ENCODE measurements at regions not wholly inside any gene's neighbourhood (a gene's known extent, or its start where the extent isn't known, plus 50 kb on each side); places are given as distances from the start of the nearest gene placed in this dataset.
A peak's percentile ranks its signal among the peaks of the same experiment; 100 is the strongest.
"Not testable (repeated sequence)": the region's sequence is repeated elsewhere in the genome, so short reads cannot be mapped to it uniquely, and the experiment has no call there.

DNA sequence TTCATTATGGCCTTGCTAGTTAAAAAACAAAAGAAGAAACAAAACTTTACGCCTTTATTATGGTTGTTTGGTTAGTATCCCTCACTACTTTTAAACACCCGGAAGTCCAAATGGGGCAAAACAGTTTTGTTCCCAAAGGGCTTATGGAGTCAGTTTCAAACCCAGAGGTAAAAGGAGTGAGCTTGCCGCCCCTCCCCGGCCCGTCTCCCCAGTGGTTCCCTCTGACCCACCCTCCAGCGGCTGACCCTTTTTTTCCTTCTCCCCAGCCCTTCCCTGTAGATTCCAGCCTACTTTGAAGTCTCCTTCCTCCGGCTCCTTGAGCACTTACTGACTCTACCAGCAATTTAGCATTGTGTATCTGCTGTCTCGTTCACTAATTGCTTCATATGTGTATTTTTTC is 209.2 kb downstream of the ICOS start:
- no peak for DNase-seq

DNA sequence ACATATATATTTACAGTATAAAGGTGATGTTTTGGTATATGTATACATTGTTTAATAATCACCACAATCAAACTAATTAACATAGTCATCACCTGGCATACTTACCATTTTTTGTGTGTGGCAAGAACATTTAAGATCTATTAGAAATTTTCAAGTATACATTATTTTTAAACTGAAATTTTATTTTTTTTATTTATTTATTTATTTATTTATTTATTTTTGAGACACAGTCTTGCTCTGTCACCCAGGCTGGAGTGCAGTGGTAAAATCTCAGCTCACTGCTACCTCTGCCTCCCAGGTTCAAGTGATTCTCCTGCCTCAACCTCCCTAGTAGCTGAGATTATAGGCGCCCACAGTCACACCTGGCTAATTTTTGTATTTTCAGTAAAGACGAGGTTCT is 210.5 kb downstream of the ICOS start:
- DNase-seq, result not testable (repeated sequence)

DNA sequence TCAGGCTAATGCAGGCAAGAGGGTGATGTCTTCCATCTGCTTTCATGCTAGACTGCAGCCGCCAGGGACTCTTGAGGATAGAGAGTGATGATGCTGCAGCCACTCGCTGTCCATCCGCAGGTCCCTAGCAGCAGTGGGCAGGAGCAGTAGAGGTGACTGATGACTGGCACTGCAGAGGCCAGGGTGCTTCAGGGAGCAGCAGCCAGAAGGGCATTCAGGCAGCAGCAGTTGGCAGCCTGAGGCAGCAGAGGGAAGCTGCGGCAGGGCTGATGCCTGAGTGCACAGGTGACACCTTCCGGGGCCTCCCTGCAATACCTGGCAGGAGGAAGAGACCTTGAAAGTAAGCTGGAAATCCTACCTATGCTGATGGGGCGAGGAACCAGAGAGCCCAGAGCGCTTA is 214.2 kb downstream of the ICOS start:
- no peak for DNase-seq

DNA sequence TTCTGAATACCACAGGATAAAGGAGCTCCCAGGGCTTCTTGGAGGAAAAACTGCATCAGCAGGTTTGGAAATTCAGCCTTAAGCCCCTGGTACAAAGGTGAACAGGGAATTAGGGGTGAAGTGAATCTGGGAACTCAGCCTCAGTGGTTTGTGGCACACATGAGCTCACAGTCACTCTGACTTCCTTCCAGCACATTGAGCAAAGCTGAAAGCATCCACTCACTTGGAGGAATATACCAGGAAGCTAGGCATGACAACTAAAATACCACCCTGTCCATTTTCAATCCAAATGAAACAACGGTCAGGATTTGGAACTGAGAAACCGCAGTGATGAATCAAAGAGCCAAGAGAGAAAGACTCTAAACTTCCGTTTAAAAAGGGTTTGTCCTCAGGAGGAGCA is 216.1 kb downstream of the ICOS start:
- DNase-seq, result no peak

DNA sequence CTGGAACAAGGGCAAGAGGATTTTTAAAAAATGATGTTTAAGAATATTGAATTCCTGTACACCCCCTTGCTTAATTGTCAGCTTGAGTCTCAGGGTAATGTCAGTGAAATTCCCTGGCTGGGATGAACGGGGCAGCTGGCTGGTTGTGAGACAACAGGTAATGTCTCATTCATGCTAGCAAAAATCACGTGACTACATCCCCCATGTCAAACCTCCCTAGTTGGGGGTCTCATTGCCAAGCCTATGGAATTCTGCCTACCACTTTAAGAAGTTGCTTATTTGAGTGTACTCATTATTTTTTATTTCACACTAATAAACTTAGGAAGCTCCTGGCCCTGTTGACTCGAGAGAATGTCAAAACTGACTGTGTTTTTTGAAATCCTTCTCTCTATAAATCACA is 218.3 kb downstream of the ICOS start:
- DNase-seq, result no peak

DNA sequence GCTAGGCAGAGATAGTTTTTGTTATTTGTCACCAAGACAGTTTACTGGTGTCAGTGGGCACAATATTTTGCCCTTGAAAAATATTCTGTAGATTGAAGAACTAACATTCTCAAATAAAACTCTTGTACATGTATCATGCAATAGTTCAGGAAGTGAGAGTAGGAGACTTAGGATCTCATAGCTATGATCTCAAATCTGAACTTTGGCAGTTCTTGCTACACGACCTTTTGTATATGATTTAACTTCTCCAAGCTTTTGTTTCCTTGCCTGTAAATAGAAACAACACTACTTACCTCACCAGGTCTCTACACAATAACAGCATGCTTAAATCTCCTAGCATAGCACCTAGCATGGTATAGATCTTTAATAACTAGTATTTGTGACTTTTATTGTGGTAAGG is 219.9 kb downstream of the ICOS start:
- DNase-seq, result no peak

DNA sequence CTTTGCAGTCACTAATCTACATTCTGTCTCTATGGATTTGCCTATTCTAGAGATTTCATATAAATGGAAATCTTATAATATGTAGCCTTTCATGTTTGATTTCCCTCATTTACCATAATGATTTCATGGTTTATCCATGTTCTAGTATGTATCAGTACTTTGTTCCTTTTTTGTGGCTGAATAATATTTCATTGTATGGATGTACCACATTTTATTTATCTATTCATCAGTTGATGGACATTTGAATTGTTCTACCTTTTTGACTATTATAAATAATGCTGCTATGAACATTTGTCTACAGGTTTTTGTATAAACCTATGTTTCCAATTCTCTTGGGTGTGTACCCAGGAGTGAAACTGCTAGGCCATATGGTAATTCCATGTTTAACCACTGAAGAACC is 221.1 kb downstream of the ICOS start:
- DNase-seq, result no peak

DNA sequence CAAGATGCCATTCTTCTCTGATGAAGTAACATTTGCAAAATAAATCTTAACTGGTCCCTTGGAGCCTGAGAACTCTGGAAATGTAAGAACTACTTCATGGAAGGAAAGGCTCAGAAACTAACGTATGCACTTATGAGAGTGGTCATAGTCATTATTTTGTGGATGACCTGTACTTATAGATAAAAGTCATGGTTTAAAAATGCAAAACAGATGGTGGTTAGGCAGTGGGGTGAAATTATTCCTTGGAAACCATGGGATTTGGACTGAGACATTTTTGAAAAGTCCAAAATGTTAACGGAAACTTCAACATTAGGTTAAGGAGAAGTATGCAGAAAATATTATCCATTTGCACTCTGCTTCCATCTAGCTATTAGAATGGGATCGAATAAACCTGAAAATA is 223.0 kb downstream of the ICOS start:
- DNase-seq, result no peak

DNA sequence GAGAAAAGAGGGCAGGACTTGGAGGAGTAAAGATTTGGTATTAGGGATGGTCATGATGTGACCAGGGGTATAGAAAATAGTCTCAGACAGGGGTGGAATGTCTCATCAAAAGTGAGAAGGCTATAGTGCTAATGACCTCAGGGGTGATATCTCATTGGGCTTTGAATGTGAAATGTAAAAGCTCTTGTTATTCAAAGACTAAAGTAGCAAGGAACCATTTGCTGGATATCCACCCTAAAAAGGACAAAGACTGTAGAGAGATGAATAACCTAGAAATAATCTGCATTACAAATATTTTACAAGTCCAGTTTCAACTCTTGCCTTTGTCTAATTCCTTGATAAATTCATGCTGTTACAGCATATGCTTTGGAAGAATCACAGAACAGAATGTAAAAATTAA is 224.4 kb downstream of the ICOS start:
- DNase-seq, result no peak

DNA sequence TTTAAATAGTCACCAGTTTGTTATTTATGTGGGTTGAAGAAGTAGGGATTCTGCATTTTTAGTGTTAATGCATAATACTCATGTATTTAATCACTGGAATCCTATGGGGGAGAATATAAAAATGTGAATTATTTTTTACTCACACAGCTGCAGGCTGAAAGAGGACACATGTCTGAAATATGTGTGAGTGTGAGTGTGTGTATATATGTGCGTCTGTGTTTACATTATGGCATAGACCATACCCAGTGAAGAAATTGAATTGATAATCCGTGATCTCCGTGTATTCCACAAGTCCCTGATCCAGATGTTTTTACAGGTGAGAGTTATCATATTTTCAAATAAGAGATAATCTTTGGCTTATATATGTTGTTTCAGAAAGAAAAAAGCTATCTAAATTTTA is 225.3 kb downstream of the ICOS start:
- no peak for DNase-seq

DNA sequence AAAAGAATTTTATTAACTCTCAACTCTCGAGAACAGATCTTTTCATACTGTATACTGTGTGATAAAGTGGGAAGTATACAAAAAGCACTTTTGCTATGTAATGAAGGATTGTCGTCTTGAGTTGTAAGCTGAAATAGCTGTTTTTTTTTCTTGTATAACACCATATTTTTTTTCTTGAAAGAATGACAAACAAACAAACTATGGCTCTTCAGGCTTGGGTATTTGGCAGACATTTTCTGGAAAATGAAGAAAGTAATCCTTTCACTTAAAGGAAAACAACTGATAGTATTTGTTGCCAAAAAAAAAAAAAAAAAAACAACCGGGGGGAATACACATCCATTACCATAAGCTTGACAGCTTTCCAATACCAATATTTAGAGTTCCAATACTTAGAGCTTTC is 230.4 kb downstream of the ICOS start:
- no peak for DNase-seq

DNA sequence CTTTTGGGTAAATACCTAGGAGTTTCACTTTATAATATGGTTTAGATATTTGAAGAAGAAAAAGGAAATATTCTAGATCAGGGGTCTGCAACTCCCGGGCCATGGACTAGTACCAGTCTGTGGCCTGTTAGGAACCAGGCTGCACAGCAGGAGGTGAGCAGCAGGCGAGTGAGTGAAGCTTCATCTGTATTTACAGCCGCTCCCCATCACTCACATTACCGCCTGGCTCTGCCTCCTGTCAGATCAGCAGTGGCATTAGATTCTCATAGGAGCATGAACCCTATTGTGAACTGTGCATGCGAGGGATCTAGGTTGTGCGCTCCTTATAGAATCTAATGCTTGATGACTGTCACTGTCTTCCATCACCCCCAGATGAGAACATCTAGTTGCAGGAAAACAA is 231.1 kb downstream of the ICOS start:
- not testable (repeated sequence) for DNase-seq

DNA sequence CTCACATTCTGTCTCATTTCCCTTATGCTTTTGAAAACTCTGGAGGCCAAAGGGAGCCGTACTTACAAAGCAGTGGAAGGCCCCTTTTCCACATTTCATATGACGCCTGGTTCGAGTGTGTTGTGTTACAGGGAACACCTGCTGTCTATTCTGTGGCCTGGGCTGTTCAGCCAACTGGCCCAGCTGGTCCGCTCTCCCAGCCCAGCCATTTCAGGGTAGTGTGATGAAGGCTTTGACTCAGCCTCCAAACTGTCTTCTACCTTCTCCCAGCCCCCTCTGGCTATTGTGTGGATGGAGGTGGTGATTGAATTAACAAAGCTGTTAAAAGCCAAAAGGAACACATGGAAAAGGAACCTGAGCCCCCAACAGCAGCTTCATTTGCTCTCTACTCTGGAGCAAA is 233.8 kb downstream of the ICOS start:
- DNase-seq, result no peak

DNA sequence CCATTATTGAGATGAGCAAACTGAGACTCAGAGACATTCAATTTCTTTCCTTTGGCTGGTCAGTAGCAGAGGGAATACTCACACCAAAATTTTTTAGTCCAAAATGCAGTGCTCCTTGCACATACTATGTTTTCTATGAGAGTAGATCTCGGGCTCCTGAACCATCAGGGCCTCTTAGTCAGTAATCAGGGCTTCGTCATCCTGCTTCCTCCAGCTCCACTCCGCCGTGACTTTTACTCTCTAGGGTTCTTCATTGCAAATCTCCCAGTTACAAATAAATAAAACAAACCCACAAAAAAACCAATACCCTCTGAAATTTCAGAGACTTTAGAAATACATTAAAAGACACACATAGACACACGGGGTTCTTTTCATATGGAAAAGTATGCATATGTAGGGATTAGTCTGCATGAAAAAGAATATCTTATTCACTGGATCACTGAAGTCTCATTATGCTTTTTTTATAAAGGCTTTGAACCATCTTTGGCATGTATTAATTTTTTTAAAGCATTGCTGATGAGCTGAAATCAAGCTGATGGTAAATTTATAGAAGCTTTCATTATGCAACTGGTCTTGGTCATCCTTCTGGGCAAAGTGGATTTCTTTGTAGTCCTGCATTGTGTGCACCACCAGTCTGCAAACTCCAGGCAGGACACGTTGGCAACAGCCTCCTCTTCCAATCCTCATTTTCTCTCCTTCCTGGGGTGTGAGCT is 235.0 kb downstream of the ICOS start:
- no peak for DNase-seq

DNA sequence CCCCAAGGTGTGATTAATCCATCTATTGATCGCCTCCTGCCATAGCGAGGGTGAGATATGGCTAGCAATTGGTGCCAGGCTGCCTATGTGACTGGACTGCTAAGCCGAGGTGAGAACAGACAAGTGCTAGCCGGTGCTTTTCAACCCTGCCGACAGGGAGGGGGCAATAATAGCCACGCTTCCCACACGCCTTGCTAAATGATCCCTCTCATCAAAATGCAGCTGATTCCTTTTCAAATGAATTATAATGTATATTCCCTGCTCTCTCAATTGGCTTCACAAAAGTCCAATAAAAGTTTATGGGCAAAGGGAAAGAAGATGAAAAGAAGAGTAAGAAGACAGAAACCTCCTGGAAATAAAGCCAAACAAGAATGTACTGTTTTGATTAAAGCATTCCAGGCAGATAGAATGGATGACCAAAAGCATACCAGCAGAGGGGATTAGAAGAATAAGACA is 235.6 kb downstream of the ICOS start:
- no peak for DNase-seq

DNA sequence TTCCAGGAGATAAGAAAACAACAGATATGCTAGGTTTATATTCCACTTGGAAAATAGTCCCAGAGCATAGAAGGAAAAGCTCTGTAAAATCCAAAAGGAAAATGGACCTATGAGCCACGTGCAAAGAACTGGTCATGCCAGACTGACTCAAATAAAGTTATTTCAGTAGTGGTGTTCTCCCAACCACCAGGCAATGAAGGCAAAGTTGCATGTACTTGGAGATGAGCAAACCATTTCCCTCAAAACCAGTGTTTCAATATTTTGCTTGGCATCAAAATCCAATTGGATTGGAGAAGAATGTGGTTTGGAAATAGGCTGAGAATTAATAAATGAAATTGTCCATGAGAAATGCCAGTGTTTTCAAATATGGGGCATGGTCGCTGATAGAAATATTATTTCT is 237.5 kb downstream of the ICOS start:
- DNase-seq, result no peak

DNA sequence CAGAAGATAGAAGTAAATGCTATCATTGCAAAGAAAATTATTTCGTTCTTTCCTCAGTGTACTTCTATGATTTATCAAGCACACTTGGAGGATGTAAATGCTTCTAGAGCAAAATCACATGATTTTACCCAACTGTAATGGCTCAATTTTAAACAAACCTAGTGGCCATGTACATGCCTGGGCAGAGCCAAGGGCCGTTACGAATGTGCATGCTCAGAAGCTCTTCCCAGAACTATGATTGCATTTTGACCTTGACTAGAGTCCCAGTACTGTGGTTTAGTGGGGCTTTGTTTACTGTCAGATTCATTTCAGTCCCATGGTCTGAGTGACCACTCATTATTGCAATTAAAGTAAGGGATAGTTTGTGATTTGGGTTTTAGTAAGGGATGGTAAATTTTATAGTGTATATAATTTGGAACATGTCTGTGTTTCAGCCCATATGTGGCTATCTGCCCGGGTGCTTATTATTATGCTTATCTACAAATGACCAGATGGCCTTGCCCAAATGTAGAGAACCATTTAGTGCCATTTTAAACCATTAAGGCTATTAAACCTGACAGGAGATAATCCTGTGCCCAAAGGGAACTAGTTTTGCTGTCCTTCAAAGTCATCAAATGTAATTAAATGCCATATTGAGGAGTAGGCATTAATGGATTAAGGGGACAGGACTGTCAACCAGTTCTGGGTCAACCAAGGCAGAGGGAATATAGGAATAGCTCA is 239.1 kb downstream of the ICOS start:
- DNase-seq, result no peak

DNA sequence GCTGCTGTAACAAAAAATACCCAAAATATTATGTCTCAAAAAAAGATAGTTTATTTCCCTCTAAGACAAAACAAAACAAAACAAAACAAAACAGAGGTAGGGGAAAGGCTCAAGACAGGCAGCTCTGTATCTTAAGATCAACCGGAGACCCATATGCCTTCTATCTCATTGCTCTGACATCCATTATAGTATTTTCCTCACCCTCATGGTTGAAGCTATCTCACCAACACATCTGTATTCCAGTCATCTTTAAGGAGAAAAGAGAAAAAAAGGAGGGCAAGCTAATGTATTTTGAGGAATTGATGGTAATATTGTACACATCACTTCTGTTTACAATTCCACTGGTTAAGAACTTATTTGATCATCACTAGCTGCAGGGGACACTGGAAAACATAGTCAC is 239.7 kb downstream of the ICOS start:
- DNase-seq, result no peak

DNA sequence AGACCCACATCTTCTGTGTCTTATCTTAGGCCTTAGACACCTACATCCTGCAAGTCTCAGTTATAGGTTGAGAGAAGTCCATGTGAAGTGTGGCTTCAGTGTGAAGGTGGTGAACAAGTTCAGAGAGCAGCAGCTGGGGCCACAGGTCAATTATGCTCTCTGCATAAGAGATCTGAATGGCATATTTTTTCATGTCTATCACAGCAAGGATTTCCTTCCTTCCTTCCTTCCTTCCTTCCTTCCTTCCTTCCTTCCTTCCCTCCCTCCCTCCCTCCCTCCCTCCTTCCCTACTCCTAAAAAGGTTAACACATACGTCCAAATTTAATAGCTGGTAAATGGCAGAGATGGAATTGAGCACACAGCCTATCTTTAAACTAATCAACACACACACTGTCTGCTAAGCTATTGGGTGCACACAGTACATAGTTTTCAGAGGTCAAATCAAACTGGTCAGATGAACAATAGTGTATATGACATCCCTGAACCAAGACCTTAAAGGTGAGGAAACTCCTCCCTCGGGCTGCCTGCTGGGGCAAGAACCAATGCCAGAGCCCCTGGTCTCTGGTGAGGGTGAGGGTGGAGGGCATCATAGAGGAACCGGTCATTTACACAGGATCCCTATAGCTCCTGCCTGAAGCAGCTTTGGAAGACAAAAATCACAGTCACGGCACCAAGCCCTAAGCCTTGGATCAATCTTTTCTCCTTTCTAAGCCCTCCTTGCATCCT is 240.9 kb downstream of the ICOS start:
- no peak for DNase-seq

DNA sequence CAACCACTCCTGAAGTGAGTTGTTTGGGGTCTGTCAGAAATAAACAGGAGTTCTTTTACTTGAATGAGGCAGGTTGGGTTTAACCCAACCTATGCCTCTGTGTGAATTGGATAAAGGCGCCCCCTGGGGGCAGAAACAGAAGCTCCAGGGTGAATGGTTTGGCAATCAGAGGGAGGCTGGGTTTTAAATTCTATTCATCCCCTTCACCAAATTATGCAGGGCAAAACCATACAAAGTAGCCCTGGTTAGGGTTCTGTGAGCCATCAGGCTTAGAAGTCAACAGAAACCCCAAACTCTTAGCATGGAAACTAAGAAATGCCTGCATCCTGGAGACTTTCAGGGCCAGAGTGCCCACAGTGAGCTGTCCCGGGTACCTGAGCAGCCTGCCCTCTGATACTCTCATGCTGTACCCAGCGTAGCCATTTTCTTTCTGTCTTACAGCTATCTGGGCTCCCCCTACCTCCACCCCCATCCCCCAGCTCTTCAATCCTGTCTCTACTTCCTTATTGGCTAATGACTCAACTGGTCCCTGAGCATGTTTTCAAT is 241.5 kb downstream of the ICOS start:
- peak; percentile 54 for DNase-seq

DNA sequence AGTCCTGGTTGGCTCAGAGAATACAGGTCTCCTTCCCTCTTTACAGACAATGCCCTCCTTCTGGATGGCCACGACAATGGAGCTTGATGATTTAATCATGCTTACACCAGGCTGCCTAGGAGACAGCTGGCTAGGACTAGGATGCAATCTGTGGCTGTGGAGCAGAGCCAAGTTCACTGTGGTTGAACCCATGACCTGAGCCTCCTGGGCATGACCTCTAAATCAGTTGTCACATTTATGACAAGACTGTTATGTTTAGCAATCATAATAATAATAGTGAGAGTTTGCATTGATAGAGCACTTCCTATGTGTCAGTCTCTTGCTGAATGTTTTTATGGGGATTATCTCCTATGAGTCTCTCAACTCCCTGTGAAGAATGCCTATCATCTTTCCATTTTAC is 244.1 kb downstream of the ICOS start:
- DNase-seq, result no peak

DNA sequence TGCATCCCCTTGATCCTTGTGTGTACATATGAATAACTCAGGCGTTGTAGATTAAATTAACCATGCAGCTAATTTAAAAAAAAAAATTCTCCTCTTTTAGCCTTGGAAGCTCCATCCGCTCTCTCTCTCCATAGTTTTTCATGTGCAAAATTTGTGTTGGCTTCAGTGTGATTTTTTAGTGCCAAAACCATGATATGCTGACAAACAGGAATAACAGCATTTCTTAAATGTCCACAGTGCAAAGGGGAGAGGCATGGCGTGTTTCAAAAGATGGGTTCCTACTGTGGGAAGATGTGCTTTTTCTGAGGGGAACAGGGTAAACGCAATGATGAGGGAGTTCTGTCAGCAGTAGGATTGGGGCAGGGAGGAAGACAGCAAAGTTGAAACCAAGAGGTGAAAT is 247.0 kb downstream of the ICOS start:
- no peak for DNase-seq

DNA sequence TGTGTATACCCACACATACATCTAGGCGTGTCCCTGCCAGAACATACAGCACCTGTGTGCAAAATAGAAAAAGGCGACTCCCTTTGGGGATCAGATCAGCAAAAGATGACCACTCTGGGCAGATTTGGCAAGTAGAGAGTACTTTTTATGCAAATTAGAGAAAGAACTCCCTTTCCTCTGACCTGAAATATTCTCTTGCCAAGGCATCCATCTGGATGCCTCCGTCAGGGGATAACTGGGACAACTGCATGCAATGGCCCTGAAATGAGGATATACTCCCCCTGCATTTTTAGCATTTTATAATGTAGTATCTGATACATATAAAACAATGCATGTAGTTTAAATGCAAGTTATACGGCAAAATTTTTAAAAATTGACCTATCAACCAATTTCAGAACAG is 247.7 kb downstream of the ICOS start:
- DNase-seq, result no peak
